ENCODE measurements at regions not wholly inside any gene's neighbourhood (a gene's known extent, or its start where the extent isn't known, plus 50 kb on each side); places are given as distances from the start of the nearest gene placed in this dataset.

- no peak for FAIRE-seq
These were observed 207.7 kb downstream of the KCNA4 start for GRCh38 chr11:29809121-29809520.

GRCh38 chr11:29802522-29802921, 214.3 kb downstream of the KCNA4 start:
- Histone ChIP-seq H3K9ac (ENCODE audit: low read length in 3 of 3) (no peak overlapping the region), H3K9me3 (ENCODE audit: control insufficient read depth in 2 of 3, insufficient read depth in 1 of 3, low read length in 3 of 3) (no peaks in the 10 kb centered on the region), H3K4me3 (ENCODE audit: low read length in 3 of 3) (no peak overlapping the region), H3K27ac (ENCODE audit: low read depth in 2 of 2, low read length in 2 of 2) (no peak overlapping the region), H3K36me3 (ENCODE audit: control insufficient read depth in 2 of 3, insufficient read depth in 3 of 3, low read length in 3 of 3) (no peaks in the 10 kb centered on the region), H3K4me1 (ENCODE audit: control insufficient read depth in 2 of 3, insufficient read depth in 2 of 3, low read depth in 1 of 3, low read length in 3 of 3) (no peaks in the 10 kb centered on the region), H3K27me3 (ENCODE audit: control insufficient read depth, insufficient read depth, low read length) (no peaks in the 10 kb centered on the region)
- DNase-seq (no peak), FAIRE-seq (no peak)
- intact Hi-C loops (cut with DNase I): no loop called here
- no peak for TF ChIP-seq CTCF (IDR thresholded peaks at IDR 0.05; ENCODE audit: borderline replicate concordance, extremely low read depth, insufficient read depth)

More at GRCh38 chr11:29809121-29809520, 207.7 kb downstream of the KCNA4 start:
- H3K36me3 ChIP-seq (ENCODE audit: control insufficient read depth in 2 of 3, insufficient read depth in 3 of 3, low read length in 3 of 3): no peaks in the 10 kb centered on the region
- no peaks in the 10 kb centered on the region for H3K9me3 ChIP-seq (ENCODE audit: control insufficient read depth in 2 of 3, insufficient read depth in 1 of 3, low read length in 3 of 3)
- H3K27me3 ChIP-seq (ENCODE audit: control insufficient read depth, insufficient read depth, low read length): no peaks in the 10 kb centered on the region
- H3K9ac ChIP-seq (ENCODE audit: low read length in 3 of 3): no peak overlapping the region
- peak in 1 of 5 donors; percentile 2 for DNase-seq
- intact Hi-C loops (cut with DNase I): no loop called here
- no peaks in the 10 kb centered on the region for H3K4me1 ChIP-seq (ENCODE audit: control insufficient read depth in 2 of 3, insufficient read depth in 2 of 3, low read depth in 1 of 3, low read length in 3 of 3)
- H3K27ac ChIP-seq (ENCODE audit: low read depth in 2 of 2, low read length in 2 of 2): no peak overlapping the region
- no peak overlapping the region for H3K4me3 ChIP-seq (ENCODE audit: low read length in 3 of 3)
- no peak for TF ChIP-seq CTCF (IDR thresholded peaks at IDR 0.05; ENCODE audit: borderline replicate concordance, extremely low read depth, insufficient read depth)

- no peaks in the 10 kb centered on the region for H3K9me3 ChIP-seq (ENCODE audit: control insufficient read depth in 2 of 3, insufficient read depth in 1 of 3, low read length in 3 of 3)
- H3K4me3 ChIP-seq (ENCODE audit: low read length in 3 of 3): no peak overlapping the region
- intact Hi-C loops (cut with DNase I): no loop called here
- no peak for DNase-seq
- FAIRE-seq: no peak
- no peak for TF ChIP-seq CTCF (IDR thresholded peaks at IDR 0.05; ENCODE audit: borderline replicate concordance, extremely low read depth, insufficient read depth)
- no peak overlapping the region for H3K27ac ChIP-seq (ENCODE audit: low read depth in 2 of 2, low read length in 2 of 2)
- H3K27me3 ChIP-seq (ENCODE audit: control insufficient read depth, insufficient read depth, low read length): no peaks in the 10 kb centered on the region
- H3K4me1 ChIP-seq (ENCODE audit: control insufficient read depth in 2 of 3, insufficient read depth in 2 of 3, low read depth in 1 of 3, low read length in 3 of 3): no peaks in the 10 kb centered on the region
- H3K9ac ChIP-seq (ENCODE audit: low read length in 3 of 3): no peak overlapping the region
- no peaks in the 10 kb centered on the region for H3K36me3 ChIP-seq (ENCODE audit: control insufficient read depth in 2 of 3, insufficient read depth in 3 of 3, low read length in 3 of 3)
These were observed 215.3 kb downstream of the KCNA4 start for GRCh38 chr11:29801561-29801960.

GRCh38 chr11:29786092-29786491, 230.7 kb downstream of the KCNA4 start:
- no peak for FAIRE-seq
- intact Hi-C loops (cut with DNase I): no loop called here

More at GRCh38 chr11:29786092-29786491, 230.7 kb downstream of the KCNA4 start:
- no peaks in the 10 kb centered on the region for H3K4me1 ChIP-seq (ENCODE audit: control insufficient read depth in 2 of 3, insufficient read depth in 2 of 3, low read depth in 1 of 3, low read length in 3 of 3)
- TF ChIP-seq CTCF (IDR thresholded peaks at IDR 0.05; ENCODE audit: borderline replicate concordance, extremely low read depth, insufficient read depth): no peak
- no peak overlapping the region for H3K9ac ChIP-seq (ENCODE audit: low read length in 3 of 3)
- no peaks in the 10 kb centered on the region for H3K27me3 ChIP-seq (ENCODE audit: control insufficient read depth, insufficient read depth, low read length)
- H3K4me3 ChIP-seq (ENCODE audit: low read length in 3 of 3): no peak overlapping the region
- H3K27ac ChIP-seq (ENCODE audit: low read depth in 2 of 2, low read length in 2 of 2): no peak overlapping the region
- H3K9me3 ChIP-seq (ENCODE audit: control insufficient read depth in 2 of 3, insufficient read depth in 1 of 3, low read length in 3 of 3): no peaks in the 10 kb centered on the region
- H3K36me3 ChIP-seq (ENCODE audit: control insufficient read depth in 2 of 3, insufficient read depth in 3 of 3, low read length in 3 of 3): no peaks in the 10 kb centered on the region
- DNase-seq: no peak

Data from kidney (tissue), 13 donors.